Gastrocnemius medialis (tissue), 4 donors: ENCODE measurements at regions not wholly inside any gene's neighbourhood (a gene's known extent, or its start where the extent isn't known, plus 50 kb on each side); places are given as distances from the start of the nearest gene placed in this dataset.
"Not testable (repeated sequence)": the region's sequence is repeated elsewhere in the genome, so short reads cannot be mapped to it uniquely, and the experiment has no call there.

Experiments used
- CTCF ChIP-seq, 5 experiments: fragments of 450-650 bp in 3 of 5; fragments of 200-600 bp in 2 of 5; sonication (generic) in 2 of 5; IDR thresholded peaks in 4 of 5; conservative IDR thresholded peaks in 1 of 5; 1 replicate in 4 of 5; 2 replicates in 1 of 5; pipeline ENCODE4 v1.5.1; 2016 to 2019; ENCODE audit warnings: antibody characterized with exemption in 5 of 5, mild to moderate bottlenecking in 3 of 5, moderate library complexity in 3 of 5
- POLR2A ChIP-seq, 2 donors: fragments of 450-650 bp; IDR thresholded peaks; one replicate each; pipeline ENCODE4 v1.6.1; 2017; ENCODE audit warnings: antibody characterized with exemption in 2 of 2, mild to moderate bottlenecking in 2 of 2, moderate library complexity in 2 of 2

- TF ChIP-seq POLR2A (IDR thresholded peaks at IDR 0.05); CTCF (IDR thresholded peaks at IDR 0.05 in 4 of 5, conservative IDR thresholded peaks at IDR 0.05 in 1 of 5): not testable (repeated sequence)
Observed at GRCh38 chr21:10326146-10326545, 195.2 kb upstream of the TPTE start.
